ENCODE measurements at regions not wholly inside any gene's neighbourhood (a gene's known extent, or its start where the extent isn't known, plus 50 kb on each side); places are given as distances from the start of the nearest gene placed in this dataset.
"Not testable (repeated sequence)": the region's sequence is repeated elsewhere in the genome, so short reads cannot be mapped to it uniquely, and the experiment has no call there.

DNA sequence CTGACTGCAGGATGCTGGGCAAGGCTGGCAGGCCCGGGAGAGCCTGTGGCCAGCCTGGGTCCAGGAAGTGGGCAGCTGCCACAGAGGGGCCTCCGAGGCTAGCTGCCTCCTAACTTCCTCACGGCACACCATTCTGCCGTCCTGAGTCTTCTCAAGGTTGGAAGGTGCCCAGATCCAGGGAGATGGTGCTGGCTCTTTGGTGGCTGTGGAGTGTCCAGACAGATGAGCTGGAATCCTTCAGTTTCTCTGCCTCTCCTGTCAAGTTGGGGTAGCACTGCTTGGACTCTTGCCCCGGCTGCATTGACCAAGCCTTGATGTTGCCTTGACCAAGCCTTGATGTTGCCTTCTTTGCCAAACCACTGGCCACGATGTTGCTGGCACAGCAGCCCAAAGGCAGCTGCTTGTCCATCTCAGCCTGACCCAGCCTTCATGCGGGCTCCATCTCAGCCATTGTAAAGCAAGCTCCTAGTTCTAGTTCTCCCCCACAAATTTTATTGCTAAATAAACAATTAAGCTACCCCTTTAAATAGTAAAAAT lies 75.1 kb upstream of the AFDN start:
- TF ChIP-seq, protein P1, sequence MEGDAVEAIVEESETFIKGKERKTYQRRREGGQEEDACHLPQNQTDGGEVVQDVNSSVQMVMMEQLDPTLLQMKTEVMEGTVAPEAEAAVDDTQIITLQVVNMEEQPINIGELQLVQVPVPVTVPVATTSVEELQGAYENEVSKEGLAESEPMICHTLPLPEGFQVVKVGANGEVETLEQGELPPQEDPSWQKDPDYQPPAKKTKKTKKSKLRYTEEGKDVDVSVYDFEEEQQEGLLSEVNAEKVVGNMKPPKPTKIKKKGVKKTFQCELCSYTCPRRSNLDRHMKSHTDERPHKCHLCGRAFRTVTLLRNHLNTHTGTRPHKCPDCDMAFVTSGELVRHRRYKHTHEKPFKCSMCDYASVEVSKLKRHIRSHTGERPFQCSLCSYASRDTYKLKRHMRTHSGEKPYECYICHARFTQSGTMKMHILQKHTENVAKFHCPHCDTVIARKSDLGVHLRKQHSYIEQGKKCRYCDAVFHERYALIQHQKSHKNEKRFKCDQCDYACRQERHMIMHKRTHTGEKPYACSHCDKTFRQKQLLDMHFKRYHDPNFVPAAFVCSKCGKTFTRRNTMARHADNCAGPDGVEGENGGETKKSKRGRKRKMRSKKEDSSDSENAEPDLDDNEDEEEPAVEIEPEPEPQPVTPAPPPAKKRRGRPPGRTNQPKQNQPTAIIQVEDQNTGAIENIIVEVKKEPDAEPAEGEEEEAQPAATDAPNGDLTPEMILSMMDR (IDR thresholded peaks at IDR 0.05; ENCODE audit: poor library complexity, severe bottlenecking) = no peak
- no peak for TF ChIP-seq EP300 (conservative IDR thresholded peaks at IDR 0.05; ENCODE audit: poor library complexity, severe bottlenecking)
- TF ChIP-seq SMC3 (conservative IDR thresholded peaks at IDR 0.05; ENCODE audit: poor library complexity) = no peak
- TF ChIP-seq EZH2 (IDR thresholded peaks at IDR 0.05; ENCODE audit: borderline replicate concordance, insufficient read depth, low read length, poor library complexity, severe bottlenecking) = no peak
- TF ChIP-seq, protein P2, sequence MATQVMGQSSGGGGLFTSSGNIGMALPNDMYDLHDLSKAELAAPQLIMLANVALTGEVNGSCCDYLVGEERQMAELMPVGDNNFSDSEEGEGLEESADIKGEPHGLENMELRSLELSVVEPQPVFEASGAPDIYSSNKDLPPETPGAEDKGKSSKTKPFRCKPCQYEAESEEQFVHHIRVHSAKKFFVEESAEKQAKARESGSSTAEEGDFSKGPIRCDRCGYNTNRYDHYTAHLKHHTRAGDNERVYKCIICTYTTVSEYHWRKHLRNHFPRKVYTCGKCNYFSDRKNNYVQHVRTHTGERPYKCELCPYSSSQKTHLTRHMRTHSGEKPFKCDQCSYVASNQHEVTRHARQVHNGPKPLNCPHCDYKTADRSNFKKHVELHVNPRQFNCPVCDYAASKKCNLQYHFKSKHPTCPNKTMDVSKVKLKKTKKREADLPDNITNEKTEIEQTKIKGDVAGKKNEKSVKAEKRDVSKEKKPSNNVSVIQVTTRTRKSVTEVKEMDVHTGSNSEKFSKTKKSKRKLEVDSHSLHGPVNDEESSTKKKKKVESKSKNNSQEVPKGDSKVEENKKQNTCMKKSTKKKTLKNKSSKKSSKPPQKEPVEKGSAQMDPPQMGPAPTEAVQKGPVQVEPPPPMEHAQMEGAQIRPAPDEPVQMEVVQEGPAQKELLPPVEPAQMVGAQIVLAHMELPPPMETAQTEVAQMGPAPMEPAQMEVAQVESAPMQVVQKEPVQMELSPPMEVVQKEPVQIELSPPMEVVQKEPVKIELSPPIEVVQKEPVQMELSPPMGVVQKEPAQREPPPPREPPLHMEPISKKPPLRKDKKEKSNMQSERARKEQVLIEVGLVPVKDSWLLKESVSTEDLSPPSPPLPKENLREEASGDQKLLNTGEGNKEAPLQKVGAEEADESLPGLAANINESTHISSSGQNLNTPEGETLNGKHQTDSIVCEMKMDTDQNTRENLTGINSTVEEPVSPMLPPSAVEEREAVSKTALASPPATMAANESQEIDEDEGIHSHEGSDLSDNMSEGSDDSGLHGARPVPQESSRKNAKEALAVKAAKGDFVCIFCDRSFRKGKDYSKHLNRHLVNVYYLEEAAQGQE (IDR thresholded peaks at IDR 0.05; ENCODE audit: borderline replicate concordance) = no peak
- no peaks in the 10 kb centered on the region for H3K9me2 ChIP-seq (ENCODE audit: insufficient read depth, low read length)
- H3F3A ChIP-seq (ENCODE audit: insufficient read depth, low read length, poor library complexity, severe bottlenecking) = no peaks in the 10 kb centered on the region
- no peaks in the 10 kb centered on the region for H3K79me2 ChIP-seq (replicated peaks; ENCODE audit: insufficient read depth, low read length)
- H3K4me2 ChIP-seq (ENCODE audit: low read length) = no peak overlapping the region
- no peak overlapping the region for H3K4me3 ChIP-seq (ENCODE audit: low read length)
- H3K9ac ChIP-seq (ENCODE audit: low read length) = no peak overlapping the region
- no peaks in the 10 kb centered on the region for H4K20me1 ChIP-seq (ENCODE audit: insufficient read depth)
- H3K27ac ChIP-seq (ENCODE audit: low read length) = no peak overlapping the region
- no peaks in the 10 kb centered on the region for H3K9me3 ChIP-seq (ENCODE audit: low read length)
- H2AFZ ChIP-seq (ENCODE audit: low read depth, low read length) = no peak overlapping the region
- no peaks in the 10 kb centered on the region for H3K27me3 ChIP-seq (ENCODE audit: insufficient read depth, low read depth, low read length)
- H3K36me3 ChIP-seq (ENCODE audit: insufficient read depth, low read length) = no peaks in the 10 kb centered on the region

GRCh38 chr6:167753281-167753680 lies 73.4 kb upstream of the AFDN start:
- H3K9me2 ChIP-seq (ENCODE audit: insufficient read depth, low read length); H3K27me3 ChIP-seq (ENCODE audit: insufficient read depth, low read depth, low read length); H4K20me1 ChIP-seq (ENCODE audit: insufficient read depth); H3K9me3 ChIP-seq (ENCODE audit: low read length); H3K9ac ChIP-seq (ENCODE audit: low read length); H2AFZ ChIP-seq (ENCODE audit: low read depth, low read length); H3K27ac ChIP-seq (ENCODE audit: low read length); H3F3A ChIP-seq (ENCODE audit: insufficient read depth, low read length, poor library complexity, severe bottlenecking); H3K4me2 ChIP-seq (ENCODE audit: low read length); H3K79me2 ChIP-seq (replicated peaks; ENCODE audit: insufficient read depth, low read length); H3K4me3 ChIP-seq (ENCODE audit: low read length); H3K36me3 ChIP-seq (ENCODE audit: insufficient read depth, low read length): not testable (repeated sequence)

GRCh38 chr6:167754691-167755090 lies 72.0 kb upstream of the AFDN start:
- TF ChIP-seq, protein P1 (IDR thresholded peaks at IDR 0.05; ENCODE audit: poor library complexity, severe bottlenecking) = no peak
- TF ChIP-seq EZH2 (IDR thresholded peaks at IDR 0.05; ENCODE audit: borderline replicate concordance, insufficient read depth, low read length, poor library complexity, severe bottlenecking) = no peak
- no peak for TF ChIP-seq SMC3 (conservative IDR thresholded peaks at IDR 0.05; ENCODE audit: poor library complexity)
- TF ChIP-seq POLR2AphosphoS5 (IDR thresholded peaks at IDR 0.05) = no peak
- TF ChIP-seq MXI1 (conservative IDR thresholded peaks at IDR 0.05; ENCODE audit: poor library complexity, severe bottlenecking) = no peak
- no peak for TF ChIP-seq RAD21 (conservative IDR thresholded peaks at IDR 0.05)
- TF ChIP-seq EP300 (conservative IDR thresholded peaks at IDR 0.05; ENCODE audit: poor library complexity, severe bottlenecking) = no peak
- TF ChIP-seq, protein P2 (IDR thresholded peaks at IDR 0.05; ENCODE audit: borderline replicate concordance) = no peak
- TF ChIP-seq TAF1 (IDR thresholded peaks at IDR 0.05; ENCODE audit: low read depth) = no peak
- H3K27ac ChIP-seq (ENCODE audit: low read length) = no peak overlapping the region
- no peak overlapping the region for H3K4me2 ChIP-seq (ENCODE audit: low read length)
- H3F3A ChIP-seq (ENCODE audit: insufficient read depth, low read length, poor library complexity, severe bottlenecking) = no peaks in the 10 kb centered on the region
- H3K9me3 ChIP-seq (ENCODE audit: low read length) = no peaks in the 10 kb centered on the region
- H3K27me3 ChIP-seq (ENCODE audit: insufficient read depth, low read depth, low read length) = no peaks in the 10 kb centered on the region
- no peaks in the 10 kb centered on the region for H3K79me2 ChIP-seq (replicated peaks; ENCODE audit: insufficient read depth, low read length)
- no peak overlapping the region for H2AFZ ChIP-seq (ENCODE audit: low read depth, low read length)
- H3K4me3 ChIP-seq (ENCODE audit: low read length) = no peak overlapping the region
- no peak overlapping the region for H3K9ac ChIP-seq (ENCODE audit: low read length)
- no peaks in the 10 kb centered on the region for H3K9me2 ChIP-seq (ENCODE audit: insufficient read depth, low read length)
- H4K20me1 ChIP-seq (ENCODE audit: insufficient read depth) = no peaks in the 10 kb centered on the region
- H3K36me3 ChIP-seq (ENCODE audit: insufficient read depth, low read length) = no peaks in the 10 kb centered on the region
